Ishikawa (cell line): ENCODE measurements at regions not wholly inside any gene's neighbourhood (a gene's known extent, or its start where the extent isn't known, plus 50 kb on each side); places are given as distances from the start of the nearest gene placed in this dataset.

ENCODE experiments used
- CEBPB ChIP-seq: IDR thresholded peaks from 2 replicates; pipeline ENCODE4 v1.6.1; 2012
- CREB1 ChIP-seq: IDR thresholded peaks from 2 replicates; pipeline ENCODE4 v1.6.1; 2012; ENCODE audit warnings: low read depth
- EGR1 ChIP-seq: IDR thresholded peaks from 2 replicates; pipeline ENCODE4 v1.6.1; 2012
- EP300 ChIP-seq: IDR thresholded peaks from 2 replicates; pipeline ENCODE4 v1.6.1; 2012; ENCODE audit warnings: borderline replicate concordance
- FOXM1 ChIP-seq: IDR thresholded peaks from 2 replicates; pipeline ENCODE4 v1.6.1; 2012; ENCODE audit warnings: low read depth, borderline replicate concordance
- MAX ChIP-seq: IDR thresholded peaks from 2 replicates; pipeline ENCODE4 v1.6.1; 2012
- NFIC ChIP-seq: IDR thresholded peaks from 2 replicates; pipeline ENCODE4 v1.6.1; 2012
- RAD21 ChIP-seq: IDR thresholded peaks from 2 replicates; pipeline ENCODE4 v1.6.1; 2012; ENCODE audit warnings: low read depth
- REST ChIP-seq: IDR thresholded peaks from 2 replicates; pipeline ENCODE4 v1.6.1; 2012; ENCODE audit warnings: low read depth, mild to moderate bottlenecking
- TAF1 ChIP-seq: IDR thresholded peaks from 2 replicates; pipeline ENCODE4 v1.6.1; 2012; ENCODE audit warnings: low read depth, mild to moderate bottlenecking
- TCF12 ChIP-seq: IDR thresholded peaks from 2 replicates; pipeline ENCODE4 v1.6.1; 2012; ENCODE audit warnings: low read depth
- TEAD4 ChIP-seq: IDR thresholded peaks from 2 replicates; pipeline ENCODE4 v1.6.1; 2012
- USF1 ChIP-seq: IDR thresholded peaks from 2 replicates; pipeline ENCODE4 v1.6.1; 2012
- YY1 ChIP-seq: IDR thresholded peaks from 2 replicates; pipeline ENCODE4 v1.6.1; 2012; ENCODE audit warnings: low read depth
- ZBTB7A ChIP-seq: IDR thresholded peaks from 2 replicates; pipeline ENCODE4 v1.6.1; 2012; ENCODE audit warnings: low read depth

GRCh38 chr18:11377766-11378540, 228.6 kb upstream of the PIEZO2 start:
- TF ChIP-seq CREB1 = no peak
- no peak for TF ChIP-seq YY1
- TF ChIP-seq TCF12 = no peak
- no peak for TF ChIP-seq EP300
- TF ChIP-seq NFIC = no peak
- no peak for TF ChIP-seq FOXM1
- no peak for TF ChIP-seq TEAD4
- TF ChIP-seq USF1 = no peak
- no peak for TF ChIP-seq MAX
- TF ChIP-seq TAF1 = no peak

GRCh38 chr18:11372163-11372562, 222.8 kb upstream of the PIEZO2 start:
- TF ChIP-seq TCF12 = no peak
- no peak for TF ChIP-seq CREB1
- TF ChIP-seq MAX = no peak
- no peak for TF ChIP-seq FOXM1
- no peak for TF ChIP-seq ZBTB7A

GRCh38 chr18:11369556-11369955, 220.2 kb upstream of the PIEZO2 start:
- TF ChIP-seq USF1 (no peak), EGR1 (no peak), TEAD4 (no peak), NFIC (no peak), CREB1 (no peak), TCF12 (no peak), ZBTB7A (no peak), MAX (no peak), YY1 (no peak), CEBPB (no peak), RAD21 (no peak), EP300 (no peak), FOXM1 (no peak), REST (no peak), TAF1 (no peak)

GRCh38 chr18:11368020-11368419, 218.7 kb upstream of the PIEZO2 start:
- no peak for TF ChIP-seq REST
- TF ChIP-seq TEAD4 = no peak
- no peak for TF ChIP-seq CREB1
- TF ChIP-seq USF1 = no peak
- no peak for TF ChIP-seq NFIC
- TF ChIP-seq EGR1 = no peak
- TF ChIP-seq TAF1 = no peak
- no peak for TF ChIP-seq MAX
- TF ChIP-seq YY1 = no peak
- no peak for TF ChIP-seq CEBPB
- no peak for TF ChIP-seq RAD21
- no peak for TF ChIP-seq EP300
- TF ChIP-seq FOXM1 = no peak
- TF ChIP-seq ZBTB7A = no peak
- TF ChIP-seq TCF12 = no peak

- TF ChIP-seq CREB1 (no peak), CEBPB (no peak), MAX (no peak), USF1 (no peak), TCF12 (no peak), RAD21 (no peak), FOXM1 (no peak), EP300 (no peak), NFIC (no peak), TAF1 (no peak), YY1 (no peak), ZBTB7A (no peak), EGR1 (no peak), REST (no peak), TEAD4 (no peak)
Measured at GRCh38 chr18:11367351-11367750, 218.0 kb upstream of the PIEZO2 start.
